PC-9 (cell line): ENCODE measurements at regions not wholly inside any gene's neighbourhood (a gene's known extent, or its start where the extent isn't known, plus 50 kb on each side); places are given as distances from the start of the nearest gene placed in this dataset.

Experiments
- BruUV-seq: library from RNA; stranded (reverse); fragments of 400-500 nt; replicated peaks from 2 replicates; lab custom pipeline; 2021; lab: Mats Ljungman, UMichigan
- CTCF ChIA-PET: fragments of 300-600 bp; sonication (Branson Sonifier 250); formaldehyde crosslinking; loops from one replicate; lab custom pipeline; 2022; ENCODE audit warnings: antibody characterized with exemption; lab: Charles Lee
- POLR2A ChIA-PET: fragments of 300-600 bp; sonication (Branson Sonifier 250); formaldehyde crosslinking; loops from one replicate; lab custom pipeline; 2022; ENCODE audit warnings: antibody characterized with exemption; ENCODE audit not compliant: unreplicated experiment; lab: Charles Lee
- DNase-seq, 2 experiments: peaks; one replicate each; pipeline versions ENCODE4 v3.0.0 to v3.0.0-alpha.2; 2015 to 2022; ENCODE audit warnings: mixed read lengths in 1 of 2
- H2AFZ ChIP-seq: fragments of 200-600 bp; sonication (generic); 2 replicates; pipeline ENCODE4 v1.8.1; 2017; ENCODE audit warnings: antibody characterized with exemption
- H3F3A ChIP-seq: fragments of 200-600 bp; sonication (generic); 2 replicates; pipeline ENCODE4 v1.8.1; 2017; ENCODE audit warnings: antibody characterized with exemption, mild to moderate bottlenecking, low read depth; ENCODE audit not compliant: insufficient read depth
- H3K27ac ChIP-seq: fragments of 200-600 bp; sonication (generic); 2 replicates; pipeline ENCODE4 v1.6.1; 2016; ENCODE audit warnings: mixed run types
- H3K27me3 ChIP-seq: fragments of 200-600 bp; sonication (generic); 2 replicates; pipeline ENCODE4 v1.6.1; 2016; ENCODE audit warnings: low read depth, mixed run types; ENCODE audit not compliant: insufficient read depth
- H3K36me3 ChIP-seq: fragments of 200-600 bp; sonication (generic); 2 replicates; pipeline ENCODE4 v1.6.1; 2016; ENCODE audit warnings: low read depth, mixed run types
- H3K4me1 ChIP-seq: fragments of 200-600 bp; sonication (generic); replicated peaks from 2 replicates; pipeline ENCODE4 v1.6.1; 2016; ENCODE audit warnings: mixed run types; ENCODE audit not compliant: insufficient read depth
- H3K4me2 ChIP-seq: fragments of 200-600 bp; sonication (generic); 2 replicates; pipeline ENCODE4 v1.6.1; 2017; ENCODE audit warnings: mixed run types
- H3K4me3 ChIP-seq: fragments of 200-600 bp; sonication (generic); 2 replicates; pipeline ENCODE4 v1.6.1; 2016; ENCODE audit warnings: mixed run types
- H3K79me2 ChIP-seq: fragments of 200-600 bp; sonication (generic); 2 replicates; pipeline ENCODE4 v1.6.1; 2017; ENCODE audit warnings: low read depth, mixed run types
- H3K9me2 ChIP-seq: fragments of 200-600 bp; sonication (generic); 2 replicates; pipeline ENCODE4 v1.8.1; 2017; ENCODE audit warnings: mild to moderate bottlenecking; ENCODE audit not compliant: insufficient read depth
- H3K9me3 ChIP-seq: fragments of 200-600 bp; sonication (generic); 2 replicates; pipeline ENCODE4 v1.8.1; 2016; ENCODE audit warnings: low read depth; ENCODE audit not compliant: insufficient read depth
- H4K20me1 ChIP-seq: fragments of 200-600 bp; sonication (generic); 2 replicates; pipeline ENCODE4 v1.8.1; 2017; ENCODE audit not compliant: insufficient read depth
- CTCF ChIP-seq: fragments of 200-600 bp; sonication (generic); conservative IDR thresholded peaks from 2 replicates; pipeline ENCODE4 v1.6.1; 2017; ENCODE audit warnings: mixed run types, antibody characterized with exemption, mild to moderate bottlenecking, moderate library complexity
- EZH2 ChIP-seq: fragments of 200-600 bp; sonication (generic); IDR thresholded peaks from 2 replicates; pipeline ENCODE4 v1.8.0; 2017; ENCODE audit warnings: antibody characterized with exemption, low read depth
- intact Hi-C: fragments of 100-400 bp; cut with micrococcal nuclease; formaldehyde crosslinking; loops from one replicate; pipeline ENCODE4 v1.10.0; 2022; ENCODE audit not compliant: unreplicated experiment

- TF ChIP-seq CTCF (no peak), EZH2 (no peak)
- Histone ChIP-seq H3K79me2 (no peaks in the 10 kb centered on the region), H3K27ac (no peak overlapping the region), H3K9me2 (no peaks in the 10 kb centered on the region), H3K4me1 (no peaks in the 10 kb centered on the region), H3K9me3 (no peaks in the 10 kb centered on the region), H2AFZ (no peak overlapping the region), H4K20me1 (no peaks in the 10 kb centered on the region), H3K4me2 (no peak overlapping the region), H3K27me3 (no peaks in the 10 kb centered on the region), H3K4me3 (no peak overlapping the region), H3K36me3 (no peaks in the 10 kb centered on the region), H3F3A (no peaks in the 10 kb centered on the region)
- ChIA-PET CTCF (no interaction called here), POLR2A (no interaction called here)
- no TSS peak for BruUV-seq
- no peak for DNase-seq
- intact Hi-C loops, result no loop called here
These were observed 540.5 kb upstream of the NOX3 start for GRCh38 chr6:155996151-155996550.

GRCh38 chr6:155995281-155995680 lies 539.6 kb upstream of the NOX3 start:
- no peak for TF ChIP-seq CTCF
- TF ChIP-seq EZH2, result no peak
- Histone ChIP-seq H3K27me3 (no peaks in the 10 kb centered on the region), H3K9me2 (no peaks in the 10 kb centered on the region), H3K36me3 (no peaks in the 10 kb centered on the region), H3K27ac (no peak overlapping the region), H3K4me3 (no peak overlapping the region), H3K79me2 (no peaks in the 10 kb centered on the region), H4K20me1 (no peaks in the 10 kb centered on the region), H3F3A (no peaks in the 10 kb centered on the region), H3K9me3 (no peaks in the 10 kb centered on the region), H3K4me1 (no peaks in the 10 kb centered on the region), H3K4me2 (no peak overlapping the region), H2AFZ (no peak overlapping the region)
- DNase-seq, result no peak
- intact Hi-C loops, result no loop called here
- CTCF ChIA-PET, result no interaction called here
- BruUV-seq, result no TSS peak
- POLR2A ChIA-PET, result no interaction called here

GRCh38 chr6:155994086-155994485 lies 538.4 kb upstream of the NOX3 start:
- no peaks in the 10 kb centered on the region for H3K4me1 ChIP-seq
- no peaks in the 10 kb centered on the region for H3K79me2 ChIP-seq
- H3K4me3 ChIP-seq, result no peak overlapping the region
- BruUV-seq, result no TSS peak
- H4K20me1 ChIP-seq, result no peaks in the 10 kb centered on the region
- ChIA-PET CTCF (no interaction called here), POLR2A (no interaction called here)
- TF ChIP-seq CTCF (no peak), EZH2 (no peak)
- H3K27me3 ChIP-seq, result no peaks in the 10 kb centered on the region
- intact Hi-C loops, result no loop called here
- H3K36me3 ChIP-seq, result no peaks in the 10 kb centered on the region
- no peaks in the 10 kb centered on the region for H3K9me2 ChIP-seq
- H3K4me2 ChIP-seq, result no peak overlapping the region
- DNase-seq, result no peak
- no peaks in the 10 kb centered on the region for H3K9me3 ChIP-seq
- H3F3A ChIP-seq, result no peaks in the 10 kb centered on the region
- H2AFZ ChIP-seq, result no peak overlapping the region
- H3K27ac ChIP-seq, result no peak overlapping the region
